GM12872 (cell line): ENCODE measurements at regions not wholly inside any gene's neighbourhood (a gene's known extent, or its start where the extent isn't known, plus 50 kb on each side); places are given as distances from the start of the nearest gene placed in this dataset.
A peak's percentile ranks its signal among the peaks of the same experiment; 100 is the strongest.

Source experiments
- CTCF ChIP-seq: IDR thresholded peaks from 3 replicates; pipeline ENCODE4 v1.5.1; 2011; ENCODE audit warnings: low read depth, mild to moderate bottlenecking, low read length, moderate library complexity; ENCODE audit not compliant: insufficient read depth

GRCh38 chr6:71603021-71603420 lies 283.3 kb upstream of the RIMS1 start:
- TF ChIP-seq CTCF: no peak

GRCh38 chr6:71608646-71609045 lies 277.7 kb upstream of the RIMS1 start:
- no peak for TF ChIP-seq CTCF

GRCh38 chr6:71619836-71620235 lies 266.5 kb upstream of the RIMS1 start:
- TF ChIP-seq CTCF: no peak

- TF ChIP-seq CTCF: peak; percentile 33; the same call in 1 of the 3 replicates
Observed at GRCh38 chr6:71621918-71622519, 264.3 kb upstream of the RIMS1 start.

GRCh38 chr6:71642120-71642519 lies 244.2 kb upstream of the RIMS1 start:
- TF ChIP-seq CTCF: no peak

GRCh38 chr6:71642793-71643192 lies 243.6 kb upstream of the RIMS1 start:
- TF ChIP-seq CTCF: no peak

GRCh38 chr6:71645299-71645698 lies 241.1 kb upstream of the RIMS1 start:
- TF ChIP-seq CTCF: no peak

- TF ChIP-seq CTCF: no peak
Observed at GRCh38 chr6:71649915-71650314, 236.4 kb upstream of the RIMS1 start.
